SK-N-SH treated with all-trans-retinoic acid at 6 μM for 48 hours (cell line): ENCODE measurements at regions not wholly inside any gene's neighbourhood (a gene's known extent, or its start where the extent isn't known, plus 50 kb on each side); places are given as distances from the start of the nearest gene placed in this dataset.

Experiments
- ATAC-seq: fragments of 200-7000 bp; cut with Tn5 transposase; 3 replicates; pipeline ENCODE4 v1.9.1; 2020; ENCODE audit warnings: mild to moderate bottlenecking, moderate library complexity
- ARNTL ChIP-seq: fragments of 450-650 bp; formaldehyde crosslinking; IDR thresholded peaks from 2 replicates; pipeline ENCODE4 v1.5.0; 2020; ENCODE audit warnings: low read depth, mild to moderate bottlenecking, moderate library complexity, borderline replicate concordance
- BACH2 ChIP-seq: fragments of 250-450 bp; sonication (Bioruptor Pico); IDR thresholded peaks from 2 replicates; pipeline ENCODE4 v1.9.0; 2021; ENCODE audit warnings: mild to moderate bottlenecking, borderline replicate concordance
- CREB5 ChIP-seq: fragments of 250-450 bp; sonication (Bioruptor Pico); IDR thresholded peaks from 2 replicates; pipeline ENCODE4 v1.5.1; 2020; ENCODE audit warnings: low read depth, mild to moderate bottlenecking, moderate library complexity
- CSDC2 ChIP-seq: fragments of 250-450 bp; sonication (Bioruptor Pico); IDR thresholded peaks from 2 replicates; pipeline ENCODE4 v1.5.0; 2020; ENCODE audit warnings: mild to moderate bottlenecking, moderate library complexity
- CSRNP3 ChIP-seq: fragments of 250-450 bp; sonication (Bioruptor Pico); IDR thresholded peaks from 2 replicates; pipeline ENCODE4 v1.5.1; 2021; ENCODE audit warnings: mild to moderate bottlenecking, moderate library complexity
- ESRRG ChIP-seq: fragments of 250-450 bp; sonication (Bioruptor Pico); IDR thresholded peaks from 2 replicates; pipeline ENCODE4 v1.6.1; 2021; ENCODE audit warnings: mild to moderate bottlenecking
- GLIS3 ChIP-seq: fragments of 250-450 bp; sonication (Bioruptor Pico); IDR thresholded peaks from 2 replicates; pipeline ENCODE4 v1.5.0; 2020; ENCODE audit warnings: mild to moderate bottlenecking, moderate library complexity
- ISL1 ChIP-seq: fragments of 250-450 bp; sonication (Bioruptor Pico); IDR thresholded peaks from 2 replicates; pipeline ENCODE4 v2.1.2; 2022; ENCODE audit warnings: mild to moderate bottlenecking, moderate library complexity
- OSR1 ChIP-seq: fragments of 250-450 bp; sonication (Bioruptor Pico); IDR thresholded peaks from 2 replicates; pipeline ENCODE4 v1.8.0; 2022; ENCODE audit warnings: moderate library complexity, mild to moderate bottlenecking, inconsistent platforms
- POU6F1 ChIP-seq: fragments of 250-450 bp; sonication (Bioruptor Pico); IDR thresholded peaks from 2 replicates; pipeline ENCODE4 v1.8.0; 2021; ENCODE audit warnings: low read depth, mild to moderate bottlenecking, moderate library complexity, borderline replicate concordance
- PPARA ChIP-seq: fragments of 250-450 bp; sonication (Bioruptor Pico); IDR thresholded peaks from 2 replicates; pipeline ENCODE4 v1.5.0; 2020; ENCODE audit warnings: mild to moderate bottlenecking, borderline replicate concordance
- RARB ChIP-seq: fragments of 250-450 bp; sonication (Bioruptor Pico); IDR thresholded peaks from 2 replicates; pipeline ENCODE4 v1.8.0; 2021; ENCODE audit warnings: mild to moderate bottlenecking, moderate library complexity
- SNAI2 ChIP-seq: fragments of 250-450 bp; sonication (Bioruptor Pico); IDR thresholded peaks from 2 replicates; pipeline ENCODE4 v1.5.0; 2020; ENCODE audit warnings: mild to moderate bottlenecking, moderate library complexity
- TCF4 ChIP-seq: fragments of 250-450 bp; sonication (Bioruptor Pico); IDR thresholded peaks from 2 replicates; pipeline ENCODE4 v1.8.0; 2021; ENCODE audit warnings: mild to moderate bottlenecking, moderate library complexity, borderline replicate concordance
- TOX ChIP-seq: fragments of 250-450 bp; sonication (Bioruptor Pico); IDR thresholded peaks from 2 replicates; pipeline ENCODE4 v1.8.0; 2021; ENCODE audit warnings: mild to moderate bottlenecking, moderate library complexity, borderline replicate concordance
- TSHZ2 ChIP-seq: fragments of 250-450 bp; sonication (Bioruptor Pico); IDR thresholded peaks from 2 replicates; pipeline ENCODE4 v1.5.0; 2020; ENCODE audit warnings: mild to moderate bottlenecking, moderate library complexity
- ZC3H10 ChIP-seq: fragments of 250-450 bp; sonication (Bioruptor Pico); IDR thresholded peaks from 2 replicates; pipeline ENCODE4 v1.5.1; 2021; ENCODE audit warnings: mild to moderate bottlenecking, moderate library complexity
- ZFP3 ChIP-seq: fragments of 250-450 bp; sonication (Bioruptor Pico); IDR thresholded peaks from 2 replicates; pipeline ENCODE4 v1.5.0; 2020; ENCODE audit warnings: mild to moderate bottlenecking, moderate library complexity
- ZFP30 ChIP-seq: fragments of 450-650 bp; formaldehyde crosslinking; IDR thresholded peaks from 2 replicates; pipeline ENCODE4 v1.5.0; 2022; ENCODE audit warnings: mild to moderate bottlenecking, moderate library complexity
- ZNF565 ChIP-seq: fragments of 450-650 bp; formaldehyde crosslinking; conservative IDR thresholded peaks from 2 replicates; pipeline ENCODE4 v1.5.0; 2020; ENCODE audit warnings: low read depth, mild to moderate bottlenecking, moderate library complexity
- ZNF70 ChIP-seq: fragments of 450-650 bp; formaldehyde crosslinking; IDR thresholded peaks from 2 replicates; pipeline ENCODE4 v1.5.0; 2020; ENCODE audit warnings: mild to moderate bottlenecking, moderate library complexity
- ZNF8 ChIP-seq: fragments of 450-650 bp; formaldehyde crosslinking; IDR thresholded peaks from 2 replicates; pipeline ENCODE4 v1.5.0; 2020; ENCODE audit warnings: mild to moderate bottlenecking, moderate library complexity

- no peak for TF ChIP-seq ZNF70
- no peak for TF ChIP-seq RARB (CRISPR knock-in tag)
- TF ChIP-seq CSRNP3 (CRISPR knock-in tag), result no peak
- no peak for TF ChIP-seq ZFP30 (CRISPR knock-in tag)
- no peak for TF ChIP-seq ZNF8 (CRISPR knock-in tag)
- no peak for TF ChIP-seq ZC3H10 (CRISPR knock-in tag)
- no peak for TF ChIP-seq GLIS3
- no peak for TF ChIP-seq TCF4 (CRISPR knock-in tag)
- no peak for TF ChIP-seq POU6F1
- no peak for TF ChIP-seq ZFP3 (CRISPR knock-in tag)
- TF ChIP-seq ESRRG (CRISPR knock-in tag), result no peak
- TF ChIP-seq BACH2 (CRISPR knock-in tag), result no peak
- no peak for TF ChIP-seq TSHZ2 (CRISPR knock-in tag)
- TF ChIP-seq ARNTL (CRISPR knock-in tag), result no peak
- TF ChIP-seq CSDC2 (CRISPR knock-in tag), result no peak
- TF ChIP-seq ISL1 (CRISPR knock-in tag), result no peak
- no peak for TF ChIP-seq PPARA (CRISPR knock-in tag)
- TF ChIP-seq TOX (CRISPR knock-in tag), result no peak
- no peak for TF ChIP-seq SNAI2 (CRISPR knock-in tag)
- TF ChIP-seq CREB5 (CRISPR knock-in tag), result no peak
- peak; percentile 17 for ATAC-seq
These were observed 191.6 kb upstream of the ARHGAP20 start for GRCh38 chr11:110903830-110904229.

GRCh38 chr11:110903378-110903777 lies 191.1 kb upstream of the ARHGAP20 start:
- no peak for ATAC-seq
- TF ChIP-seq CSDC2 (CRISPR knock-in tag) (no peak), ZNF8 (CRISPR knock-in tag) (no peak), CREB5 (CRISPR knock-in tag) (no peak), OSR1 (no peak), ARNTL (CRISPR knock-in tag) (no peak)

- peak; percentile 55 for ATAC-seq
- TF ChIP-seq ZNF8 (CRISPR knock-in tag) (no peak), ZFP3 (CRISPR knock-in tag) (no peak), CSDC2 (CRISPR knock-in tag) (no peak), TSHZ2 (CRISPR knock-in tag) (no peak), CSRNP3 (CRISPR knock-in tag) (no peak), TCF4 (CRISPR knock-in tag) (no peak), ZNF565 (CRISPR knock-in tag) (no peak), RARB (CRISPR knock-in tag) (no peak), ISL1 (CRISPR knock-in tag) (no peak), ZFP30 (CRISPR knock-in tag) (no peak), POU6F1 (no peak), TOX (CRISPR knock-in tag) (no peak)
These were observed 189.2 kb upstream of the ARHGAP20 start for GRCh38 chr11:110901441-110901840.
